MM.1S (cell line): ENCODE measurements at regions not wholly inside any gene's neighbourhood (a gene's known extent, or its start where the extent isn't known, plus 50 kb on each side); places are given as distances from the start of the nearest gene placed in this dataset.

Source experiments
- EZH2 ChIP-seq: fragments of 300-600 bp; sonication (generic); optimal IDR thresholded peaks from 2 replicates; pipeline ENCODE3; 2017; ENCODE audit warnings: low read depth, mild to moderate bottlenecking, antibody characterized with exemption, low read length, mixed read lengths
- EZH2phosphoT487 ChIP-seq: fragments of 300-600 bp; sonication (generic); IDR thresholded peaks from 2 replicates; pipeline ENCODE4 v1.6.1; 2018; ENCODE audit warnings: antibody characterized with exemption, low read length
- TF ChIP-seq, protein P1 (sequence below): fragments of 300-600 bp; sonication (generic); IDR thresholded peaks from 2 replicates; pipeline ENCODE4 v1.5.1; 2016; ENCODE audit warnings: antibody characterized with exemption, low read length, mixed read lengths

DNA sequence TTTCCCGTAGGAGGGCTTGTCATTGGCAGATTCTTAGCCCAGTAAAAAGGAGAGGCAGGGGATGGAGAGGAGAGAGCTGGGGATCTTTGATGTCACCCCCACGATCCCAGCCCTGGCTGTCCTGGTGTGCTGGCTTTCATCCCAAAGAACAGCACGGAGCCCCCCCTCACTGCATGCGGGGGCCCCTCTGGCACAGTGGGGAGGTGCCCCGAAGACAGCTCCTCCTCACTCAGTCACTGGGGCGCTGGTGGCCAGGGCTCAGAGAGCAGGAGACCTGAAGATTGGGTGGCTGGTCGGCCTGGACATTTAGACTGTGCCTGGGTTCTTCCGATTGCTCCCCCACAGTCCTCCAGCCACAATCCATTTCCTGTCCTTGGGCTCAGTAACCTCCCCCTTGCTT is 207.5 kb downstream of the MELK start:
- TF ChIP-seq, protein P1, sequence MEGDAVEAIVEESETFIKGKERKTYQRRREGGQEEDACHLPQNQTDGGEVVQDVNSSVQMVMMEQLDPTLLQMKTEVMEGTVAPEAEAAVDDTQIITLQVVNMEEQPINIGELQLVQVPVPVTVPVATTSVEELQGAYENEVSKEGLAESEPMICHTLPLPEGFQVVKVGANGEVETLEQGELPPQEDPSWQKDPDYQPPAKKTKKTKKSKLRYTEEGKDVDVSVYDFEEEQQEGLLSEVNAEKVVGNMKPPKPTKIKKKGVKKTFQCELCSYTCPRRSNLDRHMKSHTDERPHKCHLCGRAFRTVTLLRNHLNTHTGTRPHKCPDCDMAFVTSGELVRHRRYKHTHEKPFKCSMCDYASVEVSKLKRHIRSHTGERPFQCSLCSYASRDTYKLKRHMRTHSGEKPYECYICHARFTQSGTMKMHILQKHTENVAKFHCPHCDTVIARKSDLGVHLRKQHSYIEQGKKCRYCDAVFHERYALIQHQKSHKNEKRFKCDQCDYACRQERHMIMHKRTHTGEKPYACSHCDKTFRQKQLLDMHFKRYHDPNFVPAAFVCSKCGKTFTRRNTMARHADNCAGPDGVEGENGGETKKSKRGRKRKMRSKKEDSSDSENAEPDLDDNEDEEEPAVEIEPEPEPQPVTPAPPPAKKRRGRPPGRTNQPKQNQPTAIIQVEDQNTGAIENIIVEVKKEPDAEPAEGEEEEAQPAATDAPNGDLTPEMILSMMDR = no peak
- no peak for TF ChIP-seq EZH2
- no peak for TF ChIP-seq EZH2phosphoT487
